Left lung (tissue), 4 donors: ENCODE measurements at regions not wholly inside any gene's neighbourhood (a gene's known extent, or its start where the extent isn't known, plus 50 kb on each side); places are given as distances from the start of the nearest gene placed in this dataset.

Experiments used
- ATAC-seq: fragments of 200-7000 bp; cut with Tn5 transposase; one replicate; pipeline ENCODE4 v1.9.1; 2020; ENCODE audit warnings: moderate library complexity
- DNase-seq, 4 donors: peaks; one replicate each; pipeline ENCODE4 v3.0.0-alpha.2; 2013 to 2020
- H3K27ac ChIP-seq, 2 donors: fragments of 200-600 bp; sonication (generic) in 1 of 2; one replicate each; pipeline versions ENCODE4 v1.5.0 to v1.8.0; 2020 to 2021
- H3K27me3 ChIP-seq, 2 donors: fragments of 200-600 bp; sonication (generic) in 1 of 2; one replicate each; pipeline versions ENCODE4 v1.5.0 to v1.8.0; 2020 to 2021
- H3K36me3 ChIP-seq, 2 donors: fragments of 200-600 bp; sonication (generic) in 1 of 2; one replicate each; pipeline versions ENCODE4 v1.5.0 to v1.8.0; 2020 to 2021
- H3K4me1 ChIP-seq, 2 donors: fragments of 200-600 bp; one replicate each; pipeline ENCODE4 v1.8.0; 2021
- H3K4me3 ChIP-seq, 2 donors: fragments of 200-600 bp; sonication (generic) in 1 of 2; one replicate each; pipeline versions ENCODE4 v1.5.0 to v1.8.0; 2020 to 2021; ENCODE audit warnings: mild to moderate bottlenecking in 1 of 2
- H3K9me3 ChIP-seq, 2 donors: fragments of 200-600 bp; sonication (generic) in 1 of 2; one replicate each; pipeline versions ENCODE4 v1.5.0 to v1.8.0; 2020 to 2021
- CTCF ChIP-seq, 2 donors: fragments of 200-600 bp; sonication (generic) in 1 of 2; IDR thresholded peaks; one replicate each; pipeline versions ENCODE4 v1.5.0 to v1.8.0; 2021; ENCODE audit warnings: antibody characterized with exemption in 2 of 2
- intact Hi-C, 2 donors: fragments of 100-400 bp; cut with DNase I; formaldehyde crosslinking; loops; one replicate each; pipeline versions ENCODE4 v1.11.2 to v1.14.2; 2022
- donor health status: DM: no; HTN: yes; CAD: no.
- donor health status: DM: no; HTN: no; CAD: no.

GRCh38 chrX:82127228-82128123 lies 925.6 kb downstream of the SH3BGRL start:
- no peaks in the 10 kb centered on the region for H3K27me3 ChIP-seq
- no peak for DNase-seq
- no peak for ATAC-seq
- H3K4me3 ChIP-seq: no peak overlapping the region
- no peak overlapping the region for H3K27ac ChIP-seq
- H3K9me3 ChIP-seq: no peaks in the 10 kb centered on the region
- H3K4me1 ChIP-seq: no peaks in the 10 kb centered on the region
- intact Hi-C loops: no loop called here
- TF ChIP-seq CTCF (IDR thresholded peaks at IDR 0.05): no peak
- no peaks in the 10 kb centered on the region for H3K36me3 ChIP-seq

- no peak overlapping the region for H3K27ac ChIP-seq
- no peak for TF ChIP-seq CTCF (IDR thresholded peaks at IDR 0.05)
- no peaks in the 10 kb centered on the region for H3K4me1 ChIP-seq
- H3K27me3 ChIP-seq: no peaks in the 10 kb centered on the region
- intact Hi-C loops: no loop called here
- no peak overlapping the region for H3K4me3 ChIP-seq
- ATAC-seq: no peak
- H3K36me3 ChIP-seq: no peaks in the 10 kb centered on the region
- DNase-seq: no peak
- H3K9me3 ChIP-seq: peaks cover 0 to 6% of the 10 kb centered on the region in 2 donors
Observed at GRCh38 chrX:82134378-82134777, 932.5 kb downstream of the SH3BGRL start.

GRCh38 chrX:82141942-82142341 lies 940.0 kb downstream of the SH3BGRL start:
- no peak overlapping the region for H3K27ac ChIP-seq
- H3K27me3 ChIP-seq: no peaks in the 10 kb centered on the region
- intact Hi-C loops: no loop called here
- no peak for ATAC-seq
- H3K36me3 ChIP-seq: no peaks in the 10 kb centered on the region
- H3K4me3 ChIP-seq: no peak overlapping the region
- DNase-seq: no peak
- no peaks in the 10 kb centered on the region for H3K9me3 ChIP-seq
- TF ChIP-seq CTCF (IDR thresholded peaks at IDR 0.05): no peak
- no peaks in the 10 kb centered on the region for H3K4me1 ChIP-seq

- Histone ChIP-seq H3K4me3 (no peak overlapping the region), H3K27me3 (no peaks in the 10 kb centered on the region), H3K9me3 (no peaks in the 10 kb centered on the region), H3K36me3 (no peaks in the 10 kb centered on the region), H3K27ac (no peak overlapping the region), H3K4me1 (no peaks in the 10 kb centered on the region)
- ATAC-seq: no peak
- intact Hi-C loops: no loop called here
- DNase-seq: no peak
- TF ChIP-seq CTCF (IDR thresholded peaks at IDR 0.05): no peak
Observed at GRCh38 chrX:82161195-82161594, 959.3 kb downstream of the SH3BGRL start.

GRCh38 chrX:82163701-82164100 lies 961.8 kb downstream of the SH3BGRL start:
- Histone ChIP-seq H3K4me3 (no peak overlapping the region), H3K36me3 (no peaks in the 10 kb centered on the region), H3K4me1 (no peaks in the 10 kb centered on the region), H3K27ac (no peak overlapping the region), H3K9me3 (no peaks in the 10 kb centered on the region), H3K27me3 (no peaks in the 10 kb centered on the region)
- no peak for TF ChIP-seq CTCF (IDR thresholded peaks at IDR 0.05)
- ATAC-seq (no peak), DNase-seq (no peak)
- intact Hi-C loops: no loop called here
